GM18498 (cell line): ENCODE measurements at regions not wholly inside any gene's neighbourhood (a gene's known extent, or its start where the extent isn't known, plus 50 kb on each side); places are given as distances from the start of the nearest gene placed in this dataset.

Experiments used
- ATAC-seq: cut with Tn5 transposase; IDR thresholded peaks from one replicate; pipeline ENCODE4 v1.9.1; 2021; ENCODE audit warnings: mild to moderate bottlenecking, moderate library complexity; ENCODE audit not compliant: unreplicated experiment

- no peak for ATAC-seq
Observed at GRCh38 chr12:33323823-33324222, 115.8 kb downstream of the SYT10 start.

GRCh38 chr12:33322519-33322918 lies 117.1 kb downstream of the SYT10 start:
- no peak for ATAC-seq

- ATAC-seq = no peak
Observed at GRCh38 chr12:33317746-33318145, 121.9 kb downstream of the SYT10 start.

GRCh38 chr12:33314223-33314622 lies 125.4 kb downstream of the SYT10 start:
- no peak for ATAC-seq

- no peak for ATAC-seq
Observed at GRCh38 chr12:33313476-33313875, 126.1 kb downstream of the SYT10 start.

GRCh38 chr12:33310471-33310870 lies 129.1 kb downstream of the SYT10 start:
- ATAC-seq = no peak

- no peak for ATAC-seq
Observed at GRCh38 chr12:33304176-33304575, 135.4 kb downstream of the SYT10 start.

- no peak for ATAC-seq
Observed at GRCh38 chr12:33296529-33296928, 143.1 kb downstream of the SYT10 start.

GRCh38 chr12:33290703-33291102 lies 148.9 kb downstream of the SYT10 start:
- no peak for ATAC-seq

- no peak for ATAC-seq
Observed at GRCh38 chr12:33283054-33283453, 156.6 kb downstream of the SYT10 start.

GRCh38 chr12:33277376-33277775 lies 162.2 kb downstream of the SYT10 start:
- no peak for ATAC-seq

GRCh38 chr12:33267641-33268040 lies 172.0 kb downstream of the SYT10 start:
- ATAC-seq = no peak

- peak; percentile 69 for ATAC-seq
Observed at GRCh38 chr12:33265900-33266299, 173.7 kb downstream of the SYT10 start.

- no peak for ATAC-seq
Observed at GRCh38 chr12:33265033-33265731, 174.4 kb downstream of the SYT10 start.

- ATAC-seq = no peak
Observed at GRCh38 chr12:33253178-33253577, 186.4 kb downstream of the SYT10 start.

- ATAC-seq = no peak
Observed at GRCh38 chr12:33251548-33251947, 188.1 kb downstream of the SYT10 start.

GRCh38 chr12:33248364-33248763 lies 191.3 kb downstream of the SYT10 start:
- ATAC-seq = no peak

GRCh38 chr12:33247625-33248024 lies 192.0 kb downstream of the SYT10 start:
- ATAC-seq = no peak

GRCh38 chr12:33245434-33245833 lies 194.2 kb downstream of the SYT10 start:
- ATAC-seq = no peak

GRCh38 chr12:33226671-33227070 lies 212.9 kb downstream of the SYT10 start:
- ATAC-seq = no peak

GRCh38 chr12:33223956-33224355 lies 215.7 kb downstream of the SYT10 start:
- no peak for ATAC-seq

- ATAC-seq = no peak
Observed at GRCh38 chr12:33222357-33222756, 217.3 kb downstream of the SYT10 start.

GRCh38 chr12:33205981-33206380 lies 233.6 kb downstream of the SYT10 start:
- ATAC-seq = no peak
